PC-9 (cell line): ENCODE measurements at regions not wholly inside any gene's neighbourhood (a gene's known extent, or its start where the extent isn't known, plus 50 kb on each side); places are given as distances from the start of the nearest gene placed in this dataset.

Experiments used
- BruUV-seq: library from RNA; stranded (reverse); fragments of 400-500 nt; replicated peaks from 2 replicates; lab custom pipeline; 2021; lab: Mats Ljungman, UMichigan
- CTCF ChIA-PET: fragments of 300-600 bp; sonication (Branson Sonifier 250); formaldehyde crosslinking; loops from one replicate; lab custom pipeline; 2022; ENCODE audit warnings: antibody characterized with exemption; lab: Charles Lee
- POLR2A ChIA-PET: fragments of 300-600 bp; sonication (Branson Sonifier 250); formaldehyde crosslinking; loops from one replicate; lab custom pipeline; 2022; ENCODE audit warnings: antibody characterized with exemption; ENCODE audit not compliant: unreplicated experiment; lab: Charles Lee
- DNase-seq, 2 experiments: peaks; one replicate each; pipeline versions ENCODE4 v3.0.0 to v3.0.0-alpha.2; 2015 to 2022; ENCODE audit warnings: mixed read lengths in 1 of 2
- H2AFZ ChIP-seq: fragments of 200-600 bp; sonication (generic); 2 replicates; pipeline ENCODE4 v1.8.1; 2017; ENCODE audit warnings: antibody characterized with exemption
- H3F3A ChIP-seq: fragments of 200-600 bp; sonication (generic); 2 replicates; pipeline ENCODE4 v1.8.1; 2017; ENCODE audit warnings: antibody characterized with exemption, mild to moderate bottlenecking, low read depth; ENCODE audit not compliant: insufficient read depth
- H3K27ac ChIP-seq: fragments of 200-600 bp; sonication (generic); 2 replicates; pipeline ENCODE4 v1.6.1; 2016; ENCODE audit warnings: mixed run types
- H3K27me3 ChIP-seq: fragments of 200-600 bp; sonication (generic); 2 replicates; pipeline ENCODE4 v1.6.1; 2016; ENCODE audit warnings: low read depth, mixed run types; ENCODE audit not compliant: insufficient read depth
- H3K36me3 ChIP-seq: fragments of 200-600 bp; sonication (generic); 2 replicates; pipeline ENCODE4 v1.6.1; 2016; ENCODE audit warnings: low read depth, mixed run types
- H3K4me1 ChIP-seq: fragments of 200-600 bp; sonication (generic); replicated peaks from 2 replicates; pipeline ENCODE4 v1.6.1; 2016; ENCODE audit warnings: mixed run types; ENCODE audit not compliant: insufficient read depth
- H3K4me2 ChIP-seq: fragments of 200-600 bp; sonication (generic); 2 replicates; pipeline ENCODE4 v1.6.1; 2017; ENCODE audit warnings: mixed run types
- H3K4me3 ChIP-seq: fragments of 200-600 bp; sonication (generic); 2 replicates; pipeline ENCODE4 v1.6.1; 2016; ENCODE audit warnings: mixed run types
- H3K79me2 ChIP-seq: fragments of 200-600 bp; sonication (generic); 2 replicates; pipeline ENCODE4 v1.6.1; 2017; ENCODE audit warnings: low read depth, mixed run types
- H3K9me2 ChIP-seq: fragments of 200-600 bp; sonication (generic); 2 replicates; pipeline ENCODE4 v1.8.1; 2017; ENCODE audit warnings: mild to moderate bottlenecking; ENCODE audit not compliant: insufficient read depth
- H3K9me3 ChIP-seq: fragments of 200-600 bp; sonication (generic); 2 replicates; pipeline ENCODE4 v1.8.1; 2016; ENCODE audit warnings: low read depth; ENCODE audit not compliant: insufficient read depth
- H4K20me1 ChIP-seq: fragments of 200-600 bp; sonication (generic); 2 replicates; pipeline ENCODE4 v1.8.1; 2017; ENCODE audit not compliant: insufficient read depth
- CTCF ChIP-seq: fragments of 200-600 bp; sonication (generic); conservative IDR thresholded peaks from 2 replicates; pipeline ENCODE4 v1.6.1; 2017; ENCODE audit warnings: mixed run types, antibody characterized with exemption, mild to moderate bottlenecking, moderate library complexity
- EZH2 ChIP-seq: fragments of 200-600 bp; sonication (generic); IDR thresholded peaks from 2 replicates; pipeline ENCODE4 v1.8.0; 2017; ENCODE audit warnings: antibody characterized with exemption, low read depth
- intact Hi-C: fragments of 100-400 bp; cut with micrococcal nuclease; formaldehyde crosslinking; loops from one replicate; pipeline ENCODE4 v1.10.0; 2022; ENCODE audit not compliant: unreplicated experiment

GRCh38 chr18:23340661-23341060, 112.4 kb upstream of the RIOK3 start:
- intact Hi-C loops, result no loop called here
- no peak overlapping the region for H3K4me2 ChIP-seq
- no peaks in the 10 kb centered on the region for H3K79me2 ChIP-seq
- no peak overlapping the region for H2AFZ ChIP-seq
- POLR2A ChIA-PET, result no interaction called here
- no peak overlapping the region for H3K27ac ChIP-seq
- no peaks in the 10 kb centered on the region for H3K9me2 ChIP-seq
- BruUV-seq, result no TSS peak
- H3K4me1 ChIP-seq, result no peaks in the 10 kb centered on the region
- DNase-seq, result no peak
- no peaks in the 10 kb centered on the region for H3K27me3 ChIP-seq
- TF ChIP-seq CTCF, result no peak
- H3K9me3 ChIP-seq, result no peaks in the 10 kb centered on the region
- CTCF ChIA-PET, result no interaction called here
- no peaks in the 10 kb centered on the region; the same call in 1 of the 2 replicates for H3K36me3 ChIP-seq
- H3K4me3 ChIP-seq, result no peak overlapping the region
- H4K20me1 ChIP-seq, result no peaks in the 10 kb centered on the region
- no peaks in the 10 kb centered on the region for H3F3A ChIP-seq

- DNase-seq, result no peak
- no TSS peak for BruUV-seq
Observed at GRCh38 chr18:23341383-23341782, 111.7 kb upstream of the RIOK3 start.

GRCh38 chr18:23341983-23342382, 111.1 kb upstream of the RIOK3 start:
- Histone ChIP-seq H3K27me3 (no peaks in the 10 kb centered on the region), H3K27ac (no peak overlapping the region), H3K36me3 (no peaks in the 10 kb centered on the region; the same call in 1 of the 2 replicates), H3K4me1 (no peaks in the 10 kb centered on the region), H3K9me3 (no peaks in the 10 kb centered on the region), H3K9me2 (no peaks in the 10 kb centered on the region), H3K4me2 (no peak overlapping the region), H2AFZ (no peak overlapping the region), H3K79me2 (no peaks in the 10 kb centered on the region), H3K4me3 (no peak overlapping the region), H3F3A (no peaks in the 10 kb centered on the region), H4K20me1 (no peaks in the 10 kb centered on the region)
- ChIA-PET POLR2A (no interaction called here), CTCF (no interaction called here)
- TF ChIP-seq CTCF, result no peak
- TF ChIP-seq EZH2, result no peak
- no TSS peak for BruUV-seq
- DNase-seq, result no peak
- intact Hi-C loops, result no loop called here

More at GRCh38 chr18:23341383-23341782, 111.7 kb upstream of the RIOK3 start:
- Histone ChIP-seq H3K36me3 (no peaks in the 10 kb centered on the region; the same call in 1 of the 2 replicates), H3K9me3 (no peaks in the 10 kb centered on the region), H3K4me2 (no peak overlapping the region), H2AFZ (no peak overlapping the region), H3K27me3 (no peaks in the 10 kb centered on the region), H3K4me3 (no peak overlapping the region), H3K27ac (no peak overlapping the region), H4K20me1 (no peaks in the 10 kb centered on the region), H3K79me2 (no peaks in the 10 kb centered on the region), H3F3A (no peaks in the 10 kb centered on the region), H3K4me1 (no peaks in the 10 kb centered on the region), H3K9me2 (no peaks in the 10 kb centered on the region)
- POLR2A ChIA-PET, result no interaction called here
- CTCF ChIA-PET, result no interaction called here
- TF ChIP-seq EZH2, result no peak
- intact Hi-C loops, result no loop called here

GRCh38 chr18:23342506-23342905, 110.6 kb upstream of the RIOK3 start:
- H3K4me1 ChIP-seq, result no peaks in the 10 kb centered on the region
- H3K9me2 ChIP-seq, result no peaks in the 10 kb centered on the region
- no peak for DNase-seq
- H4K20me1 ChIP-seq, result no peaks in the 10 kb centered on the region
- no peak overlapping the region for H2AFZ ChIP-seq
- POLR2A ChIA-PET, result no interaction called here
- H3K9me3 ChIP-seq, result no peaks in the 10 kb centered on the region
- H3K27ac ChIP-seq, result no peak overlapping the region
- H3K27me3 ChIP-seq, result no peaks in the 10 kb centered on the region
- no peak overlapping the region for H3K4me3 ChIP-seq
- no peaks in the 10 kb centered on the region for H3K79me2 ChIP-seq
- no TSS peak for BruUV-seq
- no peak overlapping the region for H3K4me2 ChIP-seq
- no peaks in the 10 kb centered on the region; the same call in 1 of the 2 replicates for H3K36me3 ChIP-seq
- H3F3A ChIP-seq, result no peaks in the 10 kb centered on the region
- intact Hi-C loops, result no loop called here
- CTCF ChIA-PET, result no interaction called here
- TF ChIP-seq CTCF (no peak), EZH2 (no peak)
